OCI-LY7 (cell line): ENCODE measurements at regions not wholly inside any gene's neighbourhood (a gene's known extent, or its start where the extent isn't known, plus 50 kb on each side); places are given as distances from the start of the nearest gene placed in this dataset.

Experiments used
- BruUV-seq: library from RNA; stranded (reverse); fragments of 400-500 nt; replicated peaks from 2 replicates; lab custom pipeline; 2021; lab: Mats Ljungman, UMichigan
- CTCF ChIA-PET: fragments of 300-600 bp; sonication (Branson Sonifier 250); formaldehyde crosslinking; loops from one replicate; lab custom pipeline; 2022; ENCODE audit warnings: antibody characterized with exemption; ENCODE audit not compliant: unreplicated experiment; lab: Charles Lee
- POLR2A ChIA-PET: fragments of 300-600 bp; sonication (Branson Sonifier 250); formaldehyde crosslinking; loops from one replicate; lab custom pipeline; 2022; ENCODE audit warnings: antibody characterized with exemption; lab: Charles Lee
- DNase-seq: peaks from one replicate; pipeline ENCODE4 v3.0.0-alpha.2; 2015; ENCODE audit warnings: low spot score
- H2AFZ ChIP-seq: fragments of 200-600 bp; sonication (generic), shearing (Covaris generic); 2 replicates; pipeline ENCODE4 v1.6.1; 2014; ENCODE audit warnings: mild to moderate bottlenecking, antibody characterized with exemption, low read length, moderate library complexity
- H3K27ac ChIP-seq: fragments of 200-600 bp; sonication (generic); 2 replicates; pipeline ENCODE4 v1.5.1; 2014; ENCODE audit warnings: mixed run types, low read depth, mild to moderate bottlenecking, moderate library complexity, low read length, inconsistent platforms; ENCODE audit not compliant: poor library complexity, severe bottlenecking
- H3K36me3 ChIP-seq: fragments of 200-600 bp; sonication (generic); 2 replicates; pipeline ENCODE4 v1.6.1; 2014; ENCODE audit warnings: mild to moderate bottlenecking, antibody characterized with exemption, low read length, moderate library complexity, mixed read lengths; ENCODE audit not compliant: insufficient read depth
- H3K4me1 ChIP-seq: fragments of 200-600 bp; sonication (generic); 2 replicates; pipeline ENCODE4 v1.5.1; 2014; ENCODE audit warnings: mild to moderate bottlenecking, low read length; ENCODE audit not compliant: insufficient read depth, poor library complexity, severe bottlenecking
- H3K4me2 ChIP-seq: fragments of 200-600 bp; sonication (generic); 2 replicates; pipeline ENCODE4 v1.6.1; 2014; ENCODE audit warnings: mild to moderate bottlenecking, low read length
- H3K4me3 ChIP-seq: fragments of 200-600 bp; sonication (generic); 2 replicates; pipeline ENCODE4 v1.5.1; 2014; ENCODE audit warnings: mild to moderate bottlenecking, low read depth, low read length; ENCODE audit not compliant: poor library complexity, severe bottlenecking
- H3K79me2 ChIP-seq: fragments of 200-600 bp; sonication (generic); 2 replicates; pipeline ENCODE4 v1.6.1; 2016; ENCODE audit warnings: low read depth, mild to moderate bottlenecking, low read length, moderate library complexity, mixed read lengths; ENCODE audit not compliant: insufficient read depth
- H3K9me2 ChIP-seq: fragments of 200-600 bp; sonication (generic); 2 replicates; pipeline ENCODE4 v1.6.1; 2016; ENCODE audit warnings: mild to moderate bottlenecking, low read length, mixed read lengths; ENCODE audit not compliant: insufficient read depth
- H3K9me3 ChIP-seq: fragments of 200-600 bp; sonication (generic); 2 replicates; pipeline ENCODE4 v1.6.1; 2014; ENCODE audit warnings: mild to moderate bottlenecking, mixed run types, low read length, mixed read lengths
- H4K20me1 ChIP-seq: fragments of 200-600 bp; sonication (generic); 2 replicates; pipeline ENCODE4 v1.6.1; 2014; ENCODE audit warnings: mild to moderate bottlenecking, antibody characterized with exemption, low read length, moderate library complexity, mixed read lengths; ENCODE audit not compliant: insufficient read depth
- EZH2phosphoT487 ChIP-seq: fragments of 200-600 bp; sonication (generic); IDR thresholded peaks from 2 replicates; pipeline ENCODE4 v1.6.1; 2018; ENCODE audit warnings: low read depth, borderline replicate concordance, mild to moderate bottlenecking, mixed run types, antibody characterized with exemption, low read length, moderate library complexity, mixed read lengths
- intact Hi-C: fragments of 100-400 bp; cut with micrococcal nuclease; formaldehyde crosslinking; loops from one replicate; pipeline ENCODE4 v1.10.0; 2022; ENCODE audit not compliant: unreplicated experiment
- TF ChIP-seq, protein P1 (sequence below): fragments of 200-600 bp; sonication (generic); conservative IDR thresholded peaks from 2 replicates; pipeline ENCODE4 v1.5.1; 2014; ENCODE audit warnings: mild to moderate bottlenecking, antibody characterized with exemption, low read length, moderate library complexity, mixed read lengths

DNA sequence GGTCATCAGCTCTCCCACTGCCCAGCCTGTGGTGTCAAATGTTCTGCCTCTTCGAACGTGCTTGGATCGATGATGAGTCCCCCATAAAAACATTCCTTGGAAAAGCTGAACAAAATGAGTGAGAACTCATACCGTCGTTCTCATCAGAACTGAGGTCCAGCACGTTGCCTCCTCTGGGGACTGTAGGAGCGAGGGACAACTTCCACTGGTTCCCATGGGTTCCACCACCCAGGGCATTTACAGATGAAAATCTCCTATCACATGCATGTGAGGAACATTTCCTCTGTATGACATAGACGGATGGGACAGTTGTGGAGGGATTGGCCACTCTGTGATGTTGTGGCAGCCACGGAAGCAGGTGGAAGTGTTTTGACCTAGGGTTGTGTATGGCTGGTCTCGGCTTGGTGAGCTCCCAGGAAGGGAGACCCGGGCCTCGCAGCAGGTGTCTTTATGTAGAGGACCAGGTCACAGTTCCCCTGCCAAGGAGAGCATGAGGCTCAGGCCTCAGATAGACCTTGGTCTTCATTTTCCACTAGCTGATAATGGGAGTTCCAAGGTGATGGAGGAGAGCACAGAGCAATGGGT is 113.0 kb downstream of the SNRPN start:
- intact Hi-C loops: no loop called here
- H3K9me3 ChIP-seq: no peaks in the 10 kb centered on the region; the same call in 1 of the 2 replicates
- POLR2A ChIA-PET: no interaction called here

DNA sequence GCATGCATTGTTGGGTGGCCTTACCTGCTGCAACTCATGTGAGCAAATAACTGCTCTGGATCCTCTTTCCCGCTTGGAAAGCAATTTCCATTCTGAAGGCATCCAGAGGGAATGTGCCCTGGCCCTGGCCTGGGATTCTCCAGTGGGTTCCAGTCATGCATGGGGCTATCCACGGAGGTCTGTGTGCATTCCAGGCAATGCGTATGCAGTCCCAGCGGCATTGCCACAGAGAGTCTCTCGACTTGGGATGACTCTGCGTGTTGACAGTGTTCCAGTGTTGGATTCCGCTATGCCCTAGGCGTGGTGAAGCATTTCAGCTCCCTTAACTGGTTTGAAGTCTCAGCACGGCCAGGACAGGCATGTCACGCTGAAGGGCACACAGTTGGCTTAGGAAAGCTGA is 113.9 kb downstream of the SNRPN start:
- TF ChIP-seq EZH2phosphoT487: no peak
- TF ChIP-seq, protein P1, sequence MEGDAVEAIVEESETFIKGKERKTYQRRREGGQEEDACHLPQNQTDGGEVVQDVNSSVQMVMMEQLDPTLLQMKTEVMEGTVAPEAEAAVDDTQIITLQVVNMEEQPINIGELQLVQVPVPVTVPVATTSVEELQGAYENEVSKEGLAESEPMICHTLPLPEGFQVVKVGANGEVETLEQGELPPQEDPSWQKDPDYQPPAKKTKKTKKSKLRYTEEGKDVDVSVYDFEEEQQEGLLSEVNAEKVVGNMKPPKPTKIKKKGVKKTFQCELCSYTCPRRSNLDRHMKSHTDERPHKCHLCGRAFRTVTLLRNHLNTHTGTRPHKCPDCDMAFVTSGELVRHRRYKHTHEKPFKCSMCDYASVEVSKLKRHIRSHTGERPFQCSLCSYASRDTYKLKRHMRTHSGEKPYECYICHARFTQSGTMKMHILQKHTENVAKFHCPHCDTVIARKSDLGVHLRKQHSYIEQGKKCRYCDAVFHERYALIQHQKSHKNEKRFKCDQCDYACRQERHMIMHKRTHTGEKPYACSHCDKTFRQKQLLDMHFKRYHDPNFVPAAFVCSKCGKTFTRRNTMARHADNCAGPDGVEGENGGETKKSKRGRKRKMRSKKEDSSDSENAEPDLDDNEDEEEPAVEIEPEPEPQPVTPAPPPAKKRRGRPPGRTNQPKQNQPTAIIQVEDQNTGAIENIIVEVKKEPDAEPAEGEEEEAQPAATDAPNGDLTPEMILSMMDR: no peak
- H3K9me3 ChIP-seq: no peaks in the 10 kb centered on the region; the same call in 1 of the 2 replicates
- no peak overlapping the region for H3K27ac ChIP-seq
- H3K4me2 ChIP-seq: no peak overlapping the region
- intact Hi-C loops: no loop called here
- H3K4me1 ChIP-seq: no peaks in the 10 kb centered on the region
- no TSS peak for BruUV-seq
- H3K9me2 ChIP-seq: no peaks in the 10 kb centered on the region
- POLR2A ChIA-PET: interaction anchor here (0.6 kb wide), 1 partner anchor 179 kb away, joined by 3 read pairs; no protein-coding TSS in a partner anchor
- no peaks in the 10 kb centered on the region for H3K36me3 ChIP-seq
- H2AFZ ChIP-seq: no peak overlapping the region
- no peaks in the 10 kb centered on the region for H4K20me1 ChIP-seq
- H3K4me3 ChIP-seq: no peak overlapping the region
- CTCF ChIA-PET: no interaction called here
- no peaks in the 10 kb centered on the region for H3K79me2 ChIP-seq
- DNase-seq: no peak

More for the DNA sequence above, 113.0 kb downstream of the SNRPN start:
- Histone ChIP-seq H3K4me2 (no peak overlapping the region), H2AFZ (no peak overlapping the region), H3K4me1 (no peaks in the 10 kb centered on the region), H4K20me1 (no peaks in the 10 kb centered on the region), H3K4me3 (no peak overlapping the region), H3K27ac (no peak overlapping the region), H3K79me2 (no peaks in the 10 kb centered on the region), H3K36me3 (no peaks in the 10 kb centered on the region), H3K9me2 (no peaks in the 10 kb centered on the region)
- BruUV-seq: no TSS peak
- TF ChIP-seq, protein P1: no peak
- TF ChIP-seq EZH2phosphoT487: no peak
- DNase-seq: no peak
- CTCF ChIA-PET: no interaction called here

GRCh38 chr15:25070353-25070963 is 115.7 kb downstream of the SNRPN start:
- TF ChIP-seq EZH2phosphoT487: no peak
- TF ChIP-seq, protein P1: no peak
- Histone ChIP-seq H3K9me2 (no peaks in the 10 kb centered on the region), H3K79me2 (no peaks in the 10 kb centered on the region), H3K4me1 (no peaks in the 10 kb centered on the region), H3K36me3 (no peaks in the 10 kb centered on the region), H3K9me3 (no peaks in the 10 kb centered on the region; the same call in 1 of the 2 replicates), H3K4me2 (no peak overlapping the region), H3K27ac (no peak overlapping the region), H3K4me3 (no peak overlapping the region), H4K20me1 (no peaks in the 10 kb centered on the region), H2AFZ (no peak overlapping the region)
- DNase-seq: no peak
- intact Hi-C loops: no loop called here
- BruUV-seq: no TSS peak
- ChIA-PET CTCF (no interaction called here), POLR2A (no interaction called here)
